Kidney (tissue), 13 donors: ENCODE measurements at regions not wholly inside any gene's neighbourhood (a gene's known extent, or its start where the extent isn't known, plus 50 kb on each side); places are given as distances from the start of the nearest gene placed in this dataset.

ENCODE experiments used
- DNase-seq, 5 donors: peaks; one replicate each; pipeline ENCODE4 v3.0.0-alpha.2; 2013 to 2020
- FAIRE-seq: peaks from 2 replicates; lab custom pipeline; 2012; peaks lifted over from hg19 to GRCh38; lab: Jason Lieb, UNC
- H3K27ac ChIP-seq, 2 donors: one replicate each; pipeline ENCODE4 v1.7.0; 2013; ENCODE audit warnings: low read depth in 2 of 2, low read length in 2 of 2, inconsistent platforms in 1 of 2
- H3K27me3 ChIP-seq: one replicate; pipeline ENCODE4 v1.7.1; 2013; ENCODE audit warnings: low read length, inconsistent platforms; ENCODE audit not compliant: control insufficient read depth, insufficient read depth
- H3K36me3 ChIP-seq, 3 donors: one replicate each; pipeline versions ENCODE4 v1.7.0 to v1.7.1; 2013; ENCODE audit warnings: low read length in 3 of 3, control low read depth in 1 of 3, inconsistent platforms in 1 of 3; ENCODE audit not compliant: insufficient read depth in 3 of 3, control insufficient read depth in 2 of 3
- H3K4me1 ChIP-seq, 3 donors: one replicate each; pipeline versions ENCODE4 v1.7.0 to v1.7.1; 2013; ENCODE audit warnings: low read length in 3 of 3, inconsistent platforms in 1 of 3, low read depth in 1 of 3; ENCODE audit not compliant: control insufficient read depth in 2 of 3, insufficient read depth in 2 of 3
- H3K4me3 ChIP-seq, 3 donors: one replicate each; pipeline versions ENCODE4 v1.7.0 to v1.8.1; 2013; ENCODE audit warnings: low read length in 3 of 3, control low read depth in 1 of 3, inconsistent platforms in 1 of 3
- H3K9ac ChIP-seq, 3 donors: one replicate each; pipeline versions ENCODE4 v1.7.0 to v1.7.1; 2013; ENCODE audit warnings: low read length in 3 of 3, control low read depth in 1 of 3, inconsistent platforms in 1 of 3
- H3K9me3 ChIP-seq, 3 donors: one replicate each; pipeline versions ENCODE4 v1.7.0 to v1.7.1; 2013; ENCODE audit warnings: low read length in 3 of 3, control low read depth in 1 of 3, inconsistent platforms in 1 of 3; ENCODE audit not compliant: control insufficient read depth in 2 of 3, insufficient read depth in 1 of 3
- CTCF ChIP-seq: IDR thresholded peaks from 3 replicates; pipeline ENCODE4 v1.5.1; 2012; ENCODE audit warnings: mild to moderate bottlenecking, moderate library complexity, borderline replicate concordance; ENCODE audit not compliant: insufficient read depth; ENCODE audit errors: extremely low read depth
- intact Hi-C: fragments of 100-400 bp; cut with DNase I; formaldehyde crosslinking; loops from one replicate; pipeline ENCODE4 v1.11.1; 2022
- donor health status: control.
- donor health status: control.
- donor health status: control.
- donor health status: control.
- donor health status: control.
- donor health status: DM: yes; HTN: yes; CAD: no.
- donor health status: Normal renal cell carcinoma (clear cell type).

GRCh38 chr3:193879099-193879863, 256.7 kb upstream of the HES1 start:
- no peaks in the 10 kb centered on the region for H3K27me3 ChIP-seq
- FAIRE-seq (no peak), DNase-seq (no peak)
- intact Hi-C loops: no loop called here
- no peak for TF ChIP-seq CTCF
- no peak overlapping the region for H3K27ac ChIP-seq
- no peaks in the 10 kb centered on the region for H3K4me1 ChIP-seq
- H3K4me3 ChIP-seq: no peak overlapping the region
- no peak overlapping the region for H3K9ac ChIP-seq
- no peaks in the 10 kb centered on the region for H3K9me3 ChIP-seq
- H3K36me3 ChIP-seq: no peaks in the 10 kb centered on the region

GRCh38 chr3:193879864-193880242, 256.1 kb upstream of the HES1 start:
- no peaks in the 10 kb centered on the region for H3K36me3 ChIP-seq
- no peak overlapping the region for H3K27ac ChIP-seq
- H3K4me3 ChIP-seq: no peak overlapping the region
- no peak for DNase-seq
- H3K4me1 ChIP-seq: no peaks in the 10 kb centered on the region
- TF ChIP-seq CTCF: no peak
- intact Hi-C loops: no loop called here
- no peaks in the 10 kb centered on the region for H3K27me3 ChIP-seq
- no peak for FAIRE-seq
- H3K9ac ChIP-seq: no peak overlapping the region
- no peaks in the 10 kb centered on the region for H3K9me3 ChIP-seq

GRCh38 chr3:193882091-193882490, 253.9 kb upstream of the HES1 start:
- H3K27ac ChIP-seq: no peak overlapping the region
- FAIRE-seq (no peak), DNase-seq (no peak)
- H3K4me1 ChIP-seq: no peaks in the 10 kb centered on the region
- H3K4me3 ChIP-seq: no peak overlapping the region
- no peaks in the 10 kb centered on the region for H3K27me3 ChIP-seq
- TF ChIP-seq CTCF: no peak
- no peaks in the 10 kb centered on the region for H3K36me3 ChIP-seq
- intact Hi-C loops: no loop called here
- H3K9me3 ChIP-seq: no peaks in the 10 kb centered on the region
- H3K9ac ChIP-seq: no peak overlapping the region

GRCh38 chr3:193883551-193883950, 252.4 kb upstream of the HES1 start:
- no peaks in the 10 kb centered on the region for H3K4me1 ChIP-seq
- DNase-seq: no peak
- no peak for FAIRE-seq
- no peaks in the 10 kb centered on the region for H3K27me3 ChIP-seq
- TF ChIP-seq CTCF: no peak
- H3K9ac ChIP-seq: no peak overlapping the region
- no peak overlapping the region for H3K4me3 ChIP-seq
- intact Hi-C loops: no loop called here
- no peaks in the 10 kb centered on the region for H3K9me3 ChIP-seq
- no peaks in the 10 kb centered on the region for H3K36me3 ChIP-seq
- H3K27ac ChIP-seq: no peak overlapping the region
